ENCODE measurements at regions not wholly inside any gene's neighbourhood (a gene's known extent, or its start where the extent isn't known, plus 50 kb on each side); places are given as distances from the start of the nearest gene placed in this dataset.
"Not testable (repeated sequence)": the region's sequence is repeated elsewhere in the genome, so short reads cannot be mapped to it uniquely, and the experiment has no call there.

GRCh38 chr21:9771466-9772347 lies 749.7 kb upstream of the TPTE start:
- not testable (repeated sequence) for TF ChIP-seq CTCF (IDR thresholded peaks at IDR 0.05; ENCODE audit: insufficient read depth, low read length); POLR2AphosphoS5 (IDR thresholded peaks at IDR 0.05; ENCODE audit: low read depth); SPI1 (IDR thresholded peaks at IDR 0.05; ENCODE audit: borderline replicate concordance, low read depth)
- TF ChIP-seq, protein P1, sequence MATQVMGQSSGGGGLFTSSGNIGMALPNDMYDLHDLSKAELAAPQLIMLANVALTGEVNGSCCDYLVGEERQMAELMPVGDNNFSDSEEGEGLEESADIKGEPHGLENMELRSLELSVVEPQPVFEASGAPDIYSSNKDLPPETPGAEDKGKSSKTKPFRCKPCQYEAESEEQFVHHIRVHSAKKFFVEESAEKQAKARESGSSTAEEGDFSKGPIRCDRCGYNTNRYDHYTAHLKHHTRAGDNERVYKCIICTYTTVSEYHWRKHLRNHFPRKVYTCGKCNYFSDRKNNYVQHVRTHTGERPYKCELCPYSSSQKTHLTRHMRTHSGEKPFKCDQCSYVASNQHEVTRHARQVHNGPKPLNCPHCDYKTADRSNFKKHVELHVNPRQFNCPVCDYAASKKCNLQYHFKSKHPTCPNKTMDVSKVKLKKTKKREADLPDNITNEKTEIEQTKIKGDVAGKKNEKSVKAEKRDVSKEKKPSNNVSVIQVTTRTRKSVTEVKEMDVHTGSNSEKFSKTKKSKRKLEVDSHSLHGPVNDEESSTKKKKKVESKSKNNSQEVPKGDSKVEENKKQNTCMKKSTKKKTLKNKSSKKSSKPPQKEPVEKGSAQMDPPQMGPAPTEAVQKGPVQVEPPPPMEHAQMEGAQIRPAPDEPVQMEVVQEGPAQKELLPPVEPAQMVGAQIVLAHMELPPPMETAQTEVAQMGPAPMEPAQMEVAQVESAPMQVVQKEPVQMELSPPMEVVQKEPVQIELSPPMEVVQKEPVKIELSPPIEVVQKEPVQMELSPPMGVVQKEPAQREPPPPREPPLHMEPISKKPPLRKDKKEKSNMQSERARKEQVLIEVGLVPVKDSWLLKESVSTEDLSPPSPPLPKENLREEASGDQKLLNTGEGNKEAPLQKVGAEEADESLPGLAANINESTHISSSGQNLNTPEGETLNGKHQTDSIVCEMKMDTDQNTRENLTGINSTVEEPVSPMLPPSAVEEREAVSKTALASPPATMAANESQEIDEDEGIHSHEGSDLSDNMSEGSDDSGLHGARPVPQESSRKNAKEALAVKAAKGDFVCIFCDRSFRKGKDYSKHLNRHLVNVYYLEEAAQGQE (IDR thresholded peaks at IDR 0.05; ENCODE audit: insufficient replicate concordance, low read depth) = not testable (repeated sequence)

Measured in HL-60 (cell line).